SK-N-SH (cell line): ENCODE measurements at regions not wholly inside any gene's neighbourhood (a gene's known extent, or its start where the extent isn't known, plus 50 kb on each side); places are given as distances from the start of the nearest gene placed in this dataset.

Experiments
- CTCF ChIA-PET: fragments of 300-600, 350-600 bp; formaldehyde crosslinking; extraction: SDS; loops from one replicate; lab custom pipeline; 2021; lab: Yijun Ruan, JAX
- POLR2A ChIA-PET: fragments of 350-600 bp; sonication (Branson Sonifier 250); formaldehyde crosslinking; extraction: SDS; loops from one replicate; lab custom pipeline; 2020; ENCODE audit warnings: antibody characterized with exemption, inconsistent platforms; lab: Yijun Ruan, JAX
- DNase-seq: peaks from one replicate; pipeline ENCODE4 v3.0.0; 2012
- H2AFZ ChIP-seq: fragments of 200-600 bp; sonication (generic); 2 replicates; pipeline ENCODE4 v1.8.1; 2016; ENCODE audit warnings: antibody characterized with exemption, mild to moderate bottlenecking, low read depth
- H3F3A ChIP-seq: fragments of 200-600 bp; sonication (generic); replicated peaks from 2 replicates; pipeline ENCODE3; 2016; ENCODE audit warnings: antibody characterized with exemption, mild to moderate bottlenecking; ENCODE audit not compliant: insufficient read depth
- H3K27ac ChIP-seq, 2 experiments: fragments of 200-500 bp in 1 of 2; fragments of 200-600 bp in 1 of 2; sonication (Bioruptor generic) in 1 of 2; sonication (generic), shearing (Covaris generic) in 1 of 2; 2 replicates each; pipeline versions ENCODE4 v1.5.1 to v1.6.1; 2014 to 2016; ENCODE audit warnings: low read depth in 2 of 2, inconsistent platforms in 1 of 2, low read length in 1 of 2, mild to moderate bottlenecking in 1 of 2, mixed read lengths in 1 of 2
- H3K27me3 ChIP-seq: fragments of 200-600 bp; sonication (generic), shearing (Covaris generic); 2 replicates; pipeline ENCODE4 v1.6.1; 2016; ENCODE audit warnings: mixed run types; ENCODE audit not compliant: insufficient read depth
- H3K36me3 ChIP-seq, 2 experiments: fragments of 200-500 bp in 1 of 2; fragments of 200-600 bp in 1 of 2; sonication (Bioruptor generic) in 1 of 2; sonication (generic) in 1 of 2; replicated peaks in 1 of 2; 2 replicates each; pipeline versions ENCODE3 to v1.5.1; 2014 to 2016; ENCODE audit warnings: low read length in 1 of 2, mild to moderate bottlenecking in 1 of 2; ENCODE audit not compliant: insufficient read depth in 2 of 2, control insufficient read depth in 1 of 2
- H3K4me1 ChIP-seq, 2 experiments: fragments of 200-500 bp in 1 of 2; fragments of 200-600 bp in 1 of 2; sonication (Bioruptor generic) in 1 of 2; sonication (generic), shearing (Covaris generic) in 1 of 2; 2 replicates each; pipeline versions ENCODE4 v1.5.1 to v1.6.1; 2014 to 2016; ENCODE audit warnings: low read depth in 1 of 2, low read length in 1 of 2, mixed run types in 1 of 2; ENCODE audit not compliant: insufficient read depth in 2 of 2, control insufficient read depth in 1 of 2
- H3K4me2 ChIP-seq: fragments of 200-600 bp; sonication (generic), shearing (Covaris generic); 2 replicates; pipeline ENCODE4 v1.6.1; 2017; ENCODE audit warnings: mixed run types
- H3K4me3 ChIP-seq, 2 experiments: fragments of 200-500 bp in 1 of 2; fragments of 200-600 bp in 1 of 2; sonication (Bioruptor generic) in 1 of 2; sonication (generic), shearing (Covaris generic) in 1 of 2; 2 replicates each; pipeline versions ENCODE4 v1.5.1 to v1.8.1; 2014 to 2016; ENCODE audit warnings: low read depth in 2 of 2, inconsistent platforms in 1 of 2, low read length in 1 of 2, mild to moderate bottlenecking in 1 of 2, mixed read lengths in 1 of 2, moderate library complexity in 1 of 2
- H3K79me2 ChIP-seq: fragments of 200-600 bp; sonication (generic); 2 replicates; pipeline ENCODE4 v1.8.1; 2017; ENCODE audit warnings: mild to moderate bottlenecking; ENCODE audit not compliant: insufficient read depth
- H3K9ac ChIP-seq: fragments of 200-600 bp; sonication (generic); 2 replicates; pipeline ENCODE4 v1.6.1; 2017; ENCODE audit warnings: mixed run types
- H3K9me2 ChIP-seq: fragments of 200-600 bp; sonication (generic); 2 replicates; pipeline ENCODE4 v1.6.1; 2017; ENCODE audit warnings: mixed run types
- H3K9me3 ChIP-seq: fragments of 200-600 bp; sonication (generic); 2 replicates; pipeline ENCODE4 v1.6.1; 2017; ENCODE audit warnings: mixed run types, mild to moderate bottlenecking, moderate library complexity
- H4K20me1 ChIP-seq: fragments of 200-600 bp; sonication (generic); 2 replicates; pipeline ENCODE4 v1.6.1; 2017; ENCODE audit warnings: mild to moderate bottlenecking, mixed run types; ENCODE audit not compliant: insufficient read depth
- CHD2 ChIP-seq: fragments of 150-350 bp; IDR thresholded peaks from 2 replicates; pipeline ENCODE4 v1.6.1; 2018; ENCODE audit warnings: low read length; ENCODE audit not compliant: partially characterized antibody
- ELF1 ChIP-seq: IDR thresholded peaks from 2 replicates; pipeline ENCODE4 v1.4.0; 2012
- EP300 ChIP-seq, 2 experiments: IDR thresholded peaks; 2 replicates each; pipeline versions ENCODE4 v1.4.0 to v1.6.1; 2012; ENCODE audit warnings: borderline replicate concordance in 1 of 2, low read depth in 1 of 2, low read length in 1 of 2
- EZH2phosphoT487 ChIP-seq: fragments of 200-600 bp; sonication (generic); IDR thresholded peaks from 2 replicates; pipeline ENCODE4 v1.6.1; 2017; ENCODE audit warnings: low read depth, mixed run types, mild to moderate bottlenecking, antibody characterized with exemption, moderate library complexity, borderline replicate concordance
- FOSL2 ChIP-seq: IDR thresholded peaks from 2 replicates; pipeline ENCODE4 v1.4.0; 2012; ENCODE audit warnings: low read depth, mild to moderate bottlenecking, moderate library complexity, borderline replicate concordance
- FOXJ3 ChIP-seq: sonication (generic); formaldehyde crosslinking; IDR thresholded peaks from 2 replicates; pipeline ENCODE4 v1.5.1; 2020; ENCODE audit warnings: mild to moderate bottlenecking, missing genetic modification reagents
- FOXM1 ChIP-seq: IDR thresholded peaks from 2 replicates; pipeline ENCODE4 v1.4.0; 2012; ENCODE audit warnings: low read depth, mild to moderate bottlenecking
- GABPA ChIP-seq: IDR thresholded peaks from 2 replicates; pipeline ENCODE4 v1.4.0; 2012; ENCODE audit warnings: low read depth, mild to moderate bottlenecking
- GATA2 ChIP-seq: sonication (generic); formaldehyde crosslinking; IDR thresholded peaks from 2 replicates; pipeline ENCODE4 v1.5.0; 2020; ENCODE audit warnings: mild to moderate bottlenecking, missing genetic modification reagents
- IRF3 ChIP-seq: fragments of 150-350 bp; IDR thresholded peaks from 2 replicates; pipeline ENCODE4 v1.6.1; 2016; ENCODE audit warnings: mild to moderate bottlenecking, low read depth, low read length
- JUND ChIP-seq: IDR thresholded peaks from 2 replicates; pipeline ENCODE4 v1.4.0; 2012
- MEF2A ChIP-seq: IDR thresholded peaks from 2 replicates; pipeline ENCODE4 v1.4.0; 2012; ENCODE audit warnings: low read depth, borderline replicate concordance
- MXI1 ChIP-seq: IDR thresholded peaks from 2 replicates; pipeline ENCODE4 v1.6.1; 2012; ENCODE audit warnings: mild to moderate bottlenecking, low read depth, low read length, improper control_type of control experiment
- NFIC ChIP-seq: IDR thresholded peaks from 2 replicates; pipeline ENCODE4 v1.4.0; 2012; ENCODE audit warnings: borderline replicate concordance
- SIN3A ChIP-seq: IDR thresholded peaks from 2 replicates; pipeline ENCODE4 v1.6.1; 2012; ENCODE audit warnings: low read depth, mild to moderate bottlenecking, low read length, moderate library complexity, borderline replicate concordance
- SMC3 ChIP-seq: IDR thresholded peaks from 2 replicates; pipeline ENCODE4 v1.6.1; 2012; ENCODE audit warnings: low read depth, low read length, improper control_type of control experiment
- TCF12 ChIP-seq: IDR thresholded peaks from 2 replicates; pipeline ENCODE4 v1.4.0; 2012
- TEAD4 ChIP-seq: IDR thresholded peaks from 2 replicates; pipeline ENCODE4 v1.4.0; 2012; ENCODE audit warnings: mild to moderate bottlenecking, borderline replicate concordance; ENCODE audit not compliant: insufficient read depth
- YY1 ChIP-seq: IDR thresholded peaks from 2 replicates; pipeline ENCODE4 v1.4.0; 2012; ENCODE audit warnings: low read depth, mild to moderate bottlenecking
- WGBS: methylation state at CpG from one replicate; pipeline ENCODE4 v1.1.6; 2017; ENCODE audit warnings: low lambda C conversion rate; 5-methylcytosine and 5-hydroxymethylcytosine counted together
- TF ChIP-seq, protein P1 (sequence below): IDR thresholded peaks from 2 replicates; pipeline ENCODE4 v1.4.0; 2012; ENCODE audit warnings: low read depth, borderline replicate concordance
- TF ChIP-seq, protein P2 (sequence below): fragments of 150-350 bp; IDR thresholded peaks from 2 replicates; pipeline ENCODE4 v1.6.1; 2017; ENCODE audit warnings: antibody characterized with exemption, low read length, low read depth, borderline replicate concordance
- TF ChIP-seq, protein P3 (sequence below): fragments of 200-600 bp; sonication (generic); IDR thresholded peaks from 2 replicates; pipeline ENCODE4 v1.6.1; 2017; ENCODE audit warnings: antibody characterized with exemption, mild to moderate bottlenecking, moderate library complexity

DNA sequence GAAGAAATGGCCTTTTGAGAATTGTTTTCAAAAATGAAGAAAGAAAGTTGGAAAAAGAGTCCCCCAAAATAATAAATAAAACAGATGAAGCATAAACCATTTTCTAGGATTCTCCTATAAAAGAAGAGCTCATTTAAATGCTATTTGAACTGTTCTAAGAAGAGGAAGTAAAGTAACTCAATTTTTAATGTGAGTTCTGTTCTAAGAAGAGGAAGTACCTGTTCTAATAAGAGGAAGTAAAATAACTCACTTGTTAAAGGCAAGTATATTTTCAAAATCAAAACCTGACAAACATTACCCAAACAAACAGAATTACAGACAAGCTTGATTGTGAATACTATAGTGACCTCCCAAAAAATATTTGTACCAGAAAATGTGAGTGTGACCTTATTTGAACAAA is 1326.3 kb downstream of the C4orf33 start:
- DNase-seq: no peak
- no peak overlapping the region for H3K9ac ChIP-seq
- H3K79me2 ChIP-seq: no peaks in the 10 kb centered on the region
- H3K9me3 ChIP-seq: no peaks in the 10 kb centered on the region
- H3K9me2 ChIP-seq: no peaks in the 10 kb centered on the region
- TF ChIP-seq, protein P1, sequence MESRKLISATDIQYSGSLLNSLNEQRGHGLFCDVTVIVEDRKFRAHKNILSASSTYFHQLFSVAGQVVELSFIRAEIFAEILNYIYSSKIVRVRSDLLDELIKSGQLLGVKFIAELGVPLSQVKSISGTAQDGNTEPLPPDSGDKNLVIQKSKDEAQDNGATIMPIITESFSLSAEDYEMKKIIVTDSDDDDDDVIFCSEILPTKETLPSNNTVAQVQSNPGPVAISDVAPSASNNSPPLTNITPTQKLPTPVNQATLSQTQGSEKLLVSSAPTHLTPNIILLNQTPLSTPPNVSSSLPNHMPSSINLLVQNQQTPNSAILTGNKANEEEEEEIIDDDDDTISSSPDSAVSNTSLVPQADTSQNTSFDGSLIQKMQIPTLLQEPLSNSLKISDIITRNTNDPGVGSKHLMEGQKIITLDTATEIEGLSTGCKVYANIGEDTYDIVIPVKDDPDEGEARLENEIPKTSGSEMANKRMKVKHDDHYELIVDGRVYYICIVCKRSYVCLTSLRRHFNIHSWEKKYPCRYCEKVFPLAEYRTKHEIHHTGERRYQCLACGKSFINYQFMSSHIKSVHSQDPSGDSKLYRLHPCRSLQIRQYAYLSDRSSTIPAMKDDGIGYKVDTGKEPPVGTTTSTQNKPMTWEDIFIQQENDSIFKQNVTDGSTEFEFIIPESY: no peak
- TF ChIP-seq NFIC (no peak), ELF1 (no peak), MEF2A (no peak), SIN3A (no peak), MXI1 (no peak), GATA2 (CRISPR knock-in tag) (no peak), YY1 (no peak), CHD2 (no peak), FOXM1 (no peak), TEAD4 (no peak)
- ChIA-PET POLR2A (no interaction called here), CTCF (interaction anchor here (0.9 kb wide), 1 partner anchor 8 kb away, joined by 3 read pairs; no protein-coding TSS in a partner anchor)
- H3K4me1 ChIP-seq: no peaks in the 10 kb centered on the region; a peak in 1 of 4 replicates
- no peak overlapping the region for H3K4me2 ChIP-seq
- no peaks in the 10 kb centered on the region for H3F3A ChIP-seq
- no peak overlapping the region for H3K27ac ChIP-seq
- no peaks in the 10 kb centered on the region for H4K20me1 ChIP-seq
- H2AFZ ChIP-seq: no peak overlapping the region
- no peaks in the 10 kb centered on the region for H3K27me3 ChIP-seq
- H3K36me3 ChIP-seq: no peaks in the 10 kb centered on the region
- no peak overlapping the region for H3K4me3 ChIP-seq

GRCh38 chr4:130424211-130424610 is 1328.3 kb downstream of the C4orf33 start:
- ChIA-PET POLR2A (no interaction called here), CTCF (no interaction called here)
- H3K36me3 ChIP-seq: no peaks in the 10 kb centered on the region
- no peak overlapping the region for H3K4me3 ChIP-seq
- 21% methylated on average over 3 of the region's 3 CpGs for WGBS
- TF ChIP-seq SIN3A (no peak), FOSL2 (no peak), JUND (no peak), EP300 (IDR thresholded peaks at IDR 0.05; ENCODE audit: borderline replicate concordance in 1 of 2, low read depth in 1 of 2, low read length in 1 of 2) (no peak), FOXM1 (no peak), SMC3 (no peak), CHD2 (no peak), FOXJ3 (CRISPR knock-in tag) (no peak), IRF3 (no peak), GABPA (no peak), ELF1 (no peak), TCF12 (no peak), EZH2phosphoT487 (no peak)
- TF ChIP-seq, protein P2, sequence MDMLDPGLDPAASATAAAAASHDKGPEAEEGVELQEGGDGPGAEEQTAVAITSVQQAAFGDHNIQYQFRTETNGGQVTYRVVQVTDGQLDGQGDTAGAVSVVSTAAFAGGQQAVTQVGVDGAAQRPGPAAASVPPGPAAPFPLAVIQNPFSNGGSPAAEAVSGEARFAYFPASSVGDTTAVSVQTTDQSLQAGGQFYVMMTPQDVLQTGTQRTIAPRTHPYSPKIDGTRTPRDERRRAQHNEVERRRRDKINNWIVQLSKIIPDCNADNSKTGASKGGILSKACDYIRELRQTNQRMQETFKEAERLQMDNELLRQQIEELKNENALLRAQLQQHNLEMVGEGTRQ: no peak
- TF ChIP-seq, protein P3, sequence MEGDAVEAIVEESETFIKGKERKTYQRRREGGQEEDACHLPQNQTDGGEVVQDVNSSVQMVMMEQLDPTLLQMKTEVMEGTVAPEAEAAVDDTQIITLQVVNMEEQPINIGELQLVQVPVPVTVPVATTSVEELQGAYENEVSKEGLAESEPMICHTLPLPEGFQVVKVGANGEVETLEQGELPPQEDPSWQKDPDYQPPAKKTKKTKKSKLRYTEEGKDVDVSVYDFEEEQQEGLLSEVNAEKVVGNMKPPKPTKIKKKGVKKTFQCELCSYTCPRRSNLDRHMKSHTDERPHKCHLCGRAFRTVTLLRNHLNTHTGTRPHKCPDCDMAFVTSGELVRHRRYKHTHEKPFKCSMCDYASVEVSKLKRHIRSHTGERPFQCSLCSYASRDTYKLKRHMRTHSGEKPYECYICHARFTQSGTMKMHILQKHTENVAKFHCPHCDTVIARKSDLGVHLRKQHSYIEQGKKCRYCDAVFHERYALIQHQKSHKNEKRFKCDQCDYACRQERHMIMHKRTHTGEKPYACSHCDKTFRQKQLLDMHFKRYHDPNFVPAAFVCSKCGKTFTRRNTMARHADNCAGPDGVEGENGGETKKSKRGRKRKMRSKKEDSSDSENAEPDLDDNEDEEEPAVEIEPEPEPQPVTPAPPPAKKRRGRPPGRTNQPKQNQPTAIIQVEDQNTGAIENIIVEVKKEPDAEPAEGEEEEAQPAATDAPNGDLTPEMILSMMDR: no peak
- TF ChIP-seq, protein P1: no peak
- H3K27ac ChIP-seq: no peak overlapping the region
- no peaks in the 10 kb centered on the region for H3K9me2 ChIP-seq
- H3K79me2 ChIP-seq: no peaks in the 10 kb centered on the region
- H3K27me3 ChIP-seq: no peaks in the 10 kb centered on the region
- H3K9me3 ChIP-seq: no peaks in the 10 kb centered on the region
- H2AFZ ChIP-seq: no peak overlapping the region
- H4K20me1 ChIP-seq: no peaks in the 10 kb centered on the region
- no peak for DNase-seq
- H3K4me1 ChIP-seq: no peaks in the 10 kb centered on the region; a peak in 1 of 4 replicates
- no peak overlapping the region for H3K9ac ChIP-seq
- H3F3A ChIP-seq: no peaks in the 10 kb centered on the region
- no peak overlapping the region for H3K4me2 ChIP-seq
